Kidney epithelial cell (primary cell): ENCODE measurements at regions not wholly inside any gene's neighbourhood (a gene's known extent, or its start where the extent isn't known, plus 50 kb on each side); places are given as distances from the start of the nearest gene placed in this dataset.

Experiments used
- DNase-seq: peaks from one replicate; pipeline ENCODE4 v3.0.0-alpha.2; 2010; ENCODE audit warnings: low read depth
- H3K27me3 ChIP-seq: 2 replicates; pipeline ENCODE4 v1.6.0; 2011; ENCODE audit warnings: low read length; ENCODE audit not compliant: control insufficient read depth, insufficient read depth
- H3K36me3 ChIP-seq: 2 replicates; pipeline ENCODE4 v1.5.1; 2011; ENCODE audit warnings: low read length; ENCODE audit not compliant: control insufficient read depth, insufficient read depth
- H3K4me3 ChIP-seq: 2 replicates; pipeline ENCODE4 v1.5.1; 2011; ENCODE audit warnings: low read depth, mild to moderate bottlenecking, control low read depth, low read length
- TF ChIP-seq, protein P1 (sequence below): IDR thresholded peaks from 2 replicates; pipeline ENCODE4 v1.5.1; 2011; ENCODE audit warnings: mild to moderate bottlenecking, moderate library complexity, low read length, control low read depth, inconsistent platforms; ENCODE audit not compliant: insufficient read depth, poor library complexity, severe bottlenecking

DNA sequence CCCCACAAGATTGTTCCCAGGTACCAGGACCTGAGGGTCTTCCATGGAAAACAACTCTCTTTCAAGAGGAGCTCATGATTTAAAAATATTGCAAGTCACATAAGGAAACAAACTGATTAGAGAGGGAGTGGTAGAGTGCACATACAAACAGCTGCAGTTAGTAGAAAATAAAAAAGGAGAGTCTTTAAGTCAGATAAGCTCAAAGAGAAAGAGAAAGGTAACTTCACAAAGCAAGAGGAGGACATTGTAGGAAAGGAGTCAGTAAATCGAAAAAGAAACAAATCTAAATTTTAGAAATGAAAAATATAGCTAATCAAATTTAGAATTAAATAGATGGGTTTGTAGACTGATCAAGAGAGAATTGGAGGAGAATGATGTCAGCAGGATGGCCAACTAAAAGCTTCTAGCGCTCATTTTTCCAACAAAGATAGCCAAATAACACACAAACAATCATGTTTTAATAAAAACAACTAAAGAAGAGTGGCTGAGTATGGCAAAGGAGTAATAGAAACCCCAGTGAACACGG lies 86.1 kb upstream of the CD53 start:
- Histone ChIP-seq H3K36me3 (no peaks in the 10 kb centered on the region), H3K4me3 (no peak overlapping the region), H3K27me3 (no peaks in the 10 kb centered on the region)
- no peak for DNase-seq
- TF ChIP-seq, protein P1, sequence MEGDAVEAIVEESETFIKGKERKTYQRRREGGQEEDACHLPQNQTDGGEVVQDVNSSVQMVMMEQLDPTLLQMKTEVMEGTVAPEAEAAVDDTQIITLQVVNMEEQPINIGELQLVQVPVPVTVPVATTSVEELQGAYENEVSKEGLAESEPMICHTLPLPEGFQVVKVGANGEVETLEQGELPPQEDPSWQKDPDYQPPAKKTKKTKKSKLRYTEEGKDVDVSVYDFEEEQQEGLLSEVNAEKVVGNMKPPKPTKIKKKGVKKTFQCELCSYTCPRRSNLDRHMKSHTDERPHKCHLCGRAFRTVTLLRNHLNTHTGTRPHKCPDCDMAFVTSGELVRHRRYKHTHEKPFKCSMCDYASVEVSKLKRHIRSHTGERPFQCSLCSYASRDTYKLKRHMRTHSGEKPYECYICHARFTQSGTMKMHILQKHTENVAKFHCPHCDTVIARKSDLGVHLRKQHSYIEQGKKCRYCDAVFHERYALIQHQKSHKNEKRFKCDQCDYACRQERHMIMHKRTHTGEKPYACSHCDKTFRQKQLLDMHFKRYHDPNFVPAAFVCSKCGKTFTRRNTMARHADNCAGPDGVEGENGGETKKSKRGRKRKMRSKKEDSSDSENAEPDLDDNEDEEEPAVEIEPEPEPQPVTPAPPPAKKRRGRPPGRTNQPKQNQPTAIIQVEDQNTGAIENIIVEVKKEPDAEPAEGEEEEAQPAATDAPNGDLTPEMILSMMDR, result no peak

DNA sequence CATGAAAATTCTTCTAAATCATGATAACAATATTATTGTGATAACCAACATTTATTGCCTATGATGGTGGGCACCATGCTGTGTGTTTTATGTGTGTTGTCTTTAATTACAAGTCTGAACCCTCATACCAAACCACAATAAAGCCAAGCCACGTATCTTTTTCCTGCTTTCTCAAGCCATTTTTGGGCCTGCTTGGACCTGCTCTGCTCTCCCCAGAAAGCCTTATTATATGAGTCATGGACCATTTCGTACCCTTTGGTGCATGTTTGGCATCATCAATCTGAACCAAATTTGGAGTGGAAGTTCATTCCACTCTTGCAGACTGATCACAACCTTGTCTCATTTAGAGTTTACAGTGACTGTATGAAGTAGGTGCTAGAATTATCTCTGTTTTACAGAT lies 87.3 kb upstream of the CD53 start:
- TF ChIP-seq, protein P1, result no peak
- no peaks in the 10 kb centered on the region for H3K36me3 ChIP-seq
- H3K4me3 ChIP-seq, result no peak overlapping the region
- no peaks in the 10 kb centered on the region for H3K27me3 ChIP-seq
- no peak for DNase-seq

DNA sequence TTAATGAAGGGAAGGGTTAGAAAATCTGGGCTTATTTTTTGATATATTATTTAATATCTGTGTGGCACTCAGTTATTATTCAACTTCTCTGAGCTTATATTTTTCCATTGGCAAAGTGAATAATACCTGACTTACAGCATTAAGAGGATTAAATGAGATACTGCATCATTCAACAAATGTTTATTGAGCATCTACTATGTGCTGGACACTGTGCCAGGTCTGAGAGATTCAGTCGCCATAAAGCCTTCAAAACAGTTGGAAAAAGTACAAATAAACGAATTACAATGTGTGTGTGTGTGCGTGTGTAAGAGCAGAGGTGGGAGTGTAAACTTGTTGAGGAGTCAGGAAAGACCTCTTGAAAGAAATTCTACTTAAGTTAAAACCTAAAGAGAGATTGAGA lies 87.9 kb upstream of the CD53 start:
- Histone ChIP-seq H3K4me3 (no peak overlapping the region), H3K36me3 (no peaks in the 10 kb centered on the region), H3K27me3 (no peaks in the 10 kb centered on the region)
- DNase-seq, result no peak
- TF ChIP-seq, protein P1, result no peak

DNA sequence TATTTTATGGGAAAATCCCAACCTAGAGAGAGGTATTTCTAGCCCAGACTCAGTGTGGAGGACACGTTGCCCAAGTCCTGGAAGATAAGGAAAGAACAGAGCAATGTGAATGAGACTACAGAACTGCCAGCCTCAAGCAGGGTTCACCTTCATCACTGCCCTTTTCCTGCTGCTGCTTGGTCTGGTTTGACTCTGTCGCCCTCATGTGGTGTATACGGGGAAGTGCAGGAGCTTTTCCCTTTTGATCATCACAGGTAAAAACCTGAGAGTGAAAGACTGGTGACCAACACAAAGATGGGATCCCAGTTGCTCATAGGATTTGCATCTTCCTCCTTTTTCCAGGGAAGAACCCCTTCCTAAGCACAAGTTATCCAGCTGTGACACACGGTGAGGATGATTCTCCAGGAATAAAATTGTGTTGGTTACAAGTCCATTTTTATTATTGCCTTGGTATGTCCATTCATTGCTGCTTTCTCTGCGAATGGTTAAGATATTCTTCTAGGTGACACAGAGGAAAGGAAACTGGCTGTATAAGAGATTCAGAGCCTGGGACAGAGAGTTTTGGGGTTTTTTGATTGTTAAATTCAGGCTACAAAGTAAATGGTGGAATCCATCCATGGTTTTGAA lies 89.5 kb upstream of the CD53 start:
- TF ChIP-seq, protein P1, result peak; percentile 96
- Histone ChIP-seq H3K36me3 (no peaks in the 10 kb centered on the region), H3K4me3 (no peak overlapping the region), H3K27me3 (no peaks in the 10 kb centered on the region)
- DNase-seq, result peak; percentile 1

DNA sequence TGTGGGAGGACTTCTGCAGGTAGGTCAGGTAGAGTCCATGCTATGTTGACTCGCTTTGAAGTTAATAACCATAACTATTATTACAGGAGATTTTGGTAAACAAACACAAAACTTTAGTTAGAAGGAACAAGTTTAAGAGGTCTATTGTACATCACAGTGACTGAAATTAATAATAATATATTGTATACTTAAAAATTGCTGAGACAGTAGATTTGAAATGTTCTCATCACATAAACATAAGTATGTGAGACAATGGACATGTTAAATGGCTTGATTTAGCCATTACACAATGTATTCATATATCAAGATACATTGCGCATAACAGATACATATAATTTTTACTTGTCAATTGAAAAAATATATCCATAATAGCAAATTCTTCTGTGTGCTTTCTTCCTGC lies 91.4 kb upstream of the CD53 start:
- Histone ChIP-seq H3K27me3 (no peaks in the 10 kb centered on the region), H3K36me3 (no peaks in the 10 kb centered on the region), H3K4me3 (no peak overlapping the region)
- DNase-seq, result no peak
- TF ChIP-seq, protein P1, result no peak
